T-cell (primary cell): ENCODE measurements at regions not wholly inside any gene's neighbourhood (a gene's known extent, or its start where the extent isn't known, plus 50 kb on each side); places are given as distances from the start of the nearest gene placed in this dataset.
"Not testable (repeated sequence)": the region's sequence is repeated elsewhere in the genome, so short reads cannot be mapped to it uniquely, and the experiment has no call there.

Source experiments
- ATAC-seq, 4 experiments: fragments of 200-7000 bp in 3 of 4; fragments of 150-1000 bp in 1 of 4; cut with Tn5 transposase; replicated peaks in 1 of 4; 1 replicate in 3 of 4; 2 replicates in 1 of 4; pipeline ENCODE4 v1.10.0; 2021; ENCODE audit warnings: moderate library complexity in 3 of 4, mild to moderate bottlenecking in 2 of 4, moderate number of reproducible peaks in 1 of 4
- CTCF ChIA-PET, 2 donors: fragments of 300-600 bp; sonication (Branson Sonifier 250); formaldehyde crosslinking; loops; one replicate each; lab custom pipeline; 2022; ENCODE audit warnings: antibody characterized with exemption in 2 of 2; lab: Charles Lee
- POLR2A ChIA-PET, 2 donors: fragments of 300-600 bp; sonication (Branson Sonifier 250); formaldehyde crosslinking; loops; one replicate each; lab custom pipeline; 2022; ENCODE audit warnings: antibody characterized with exemption in 2 of 2; lab: Charles Lee
- DNase-seq, 35 experiments: peaks; one replicate each; pipeline versions ENCODE4 v3.0.0 to v3.0.0-alpha.2; 2013 to 2023
- H3K27ac ChIP-seq: one replicate; pipeline ENCODE4 v1.5.1; 2013; ENCODE audit warnings: low read length
- H3K27me3 ChIP-seq, 2 experiments: replicated peaks in 1 of 2; 1 replicate in 1 of 2; 2 replicates in 1 of 2; pipeline versions ENCODE4 v1.6.1 to v1.7.0; 2013; ENCODE audit warnings: low read length in 1 of 2, mixed read lengths in 1 of 2; ENCODE audit not compliant: control insufficient read depth in 2 of 2, insufficient read depth in 2 of 2; ENCODE audit errors: extremely low read depth in 1 of 2
- H3K36me3 ChIP-seq, 2 donors: 1 replicate in 1 of 2; 2 replicates in 1 of 2; pipeline versions ENCODE4 v1.6.1 to v1.7.0; 2013; ENCODE audit warnings: low read length in 1 of 2; ENCODE audit not compliant: control insufficient read depth in 2 of 2, insufficient read depth in 1 of 2; ENCODE audit errors: extremely low read depth in 1 of 2
- H3K4me1 ChIP-seq, 2 experiments: 1 replicate in 1 of 2; 2 replicates in 1 of 2; pipeline versions ENCODE4 v1.6.1 to v1.7.0; 2013; ENCODE audit warnings: low read length in 2 of 2, mixed read lengths in 1 of 2; ENCODE audit not compliant: insufficient read depth in 2 of 2, control insufficient read depth in 1 of 2; ENCODE audit errors: extremely low read depth in 1 of 2
- H3K4me3 ChIP-seq, 2 donors: 1 replicate in 1 of 2; 2 replicates in 1 of 2; pipeline versions ENCODE4 v1.5.1 to v1.7.0; 2013; ENCODE audit warnings: mild to moderate bottlenecking in 2 of 2, low read length in 1 of 2, moderate library complexity in 1 of 2; ENCODE audit not compliant: control insufficient read depth in 1 of 2; ENCODE audit errors: extremely low read depth in 1 of 2
- H3K9me3 ChIP-seq: 2 replicates; pipeline ENCODE4 v1.7.0; 2013
- H3K27ac Mint-ChIP-seq, 2 donors: one replicate each; pipeline ENCODE4 v1.8.0; 2020 to 2021; ENCODE audit warnings: mild to moderate bottlenecking in 2 of 2, mixed read lengths in 2 of 2
- H3K27me3 Mint-ChIP-seq, 2 donors: one replicate each; pipeline ENCODE4 v1.8.0; 2021 to 2022; ENCODE audit warnings: mixed read lengths in 2 of 2
- H3K36me3 Mint-ChIP-seq: one replicate; pipeline ENCODE4 v1.8.0; 2021; ENCODE audit warnings: mixed read lengths
- H3K4me1 Mint-ChIP-seq, 3 donors: one replicate each; pipeline ENCODE4 v1.8.0; 2020 to 2022; ENCODE audit warnings: mixed read lengths in 3 of 3, mild to moderate bottlenecking in 1 of 3
- H3K4me3 Mint-ChIP-seq, 3 donors: one replicate each; pipeline ENCODE4 v1.8.0; 2020 to 2022; ENCODE audit warnings: mild to moderate bottlenecking in 3 of 3, mixed read lengths in 3 of 3, moderate library complexity in 3 of 3
- H3K9me3 Mint-ChIP-seq, 3 donors: one replicate each; pipeline ENCODE4 v1.8.0; 2020 to 2022; ENCODE audit warnings: mixed read lengths in 3 of 3
- WGBS: methylation state at CpG from one replicate; pipeline ENCODE4 v1.1.5; 2013; ENCODE audit warnings: missing lambda C conversion rate; ENCODE audit not compliant: insufficient coverage; 5-methylcytosine and 5-hydroxymethylcytosine counted together

- POLR2A ChIA-PET = no interaction called here
- no peaks in the 10 kb centered on the region for H3K4me1 ChIP-seq
- no peak overlapping the region for H3K27ac Mint-ChIP-seq
- H3K9me3 ChIP-seq = no peaks in the 10 kb centered on the region
- CTCF ChIA-PET = interaction anchor here in 1 of 2 donors (0.7 kb wide), 1 partner anchor 8 kb away, joined by 4 read pairs; no protein-coding TSS in a partner anchor
- no peaks in the 10 kb centered on the region for H3K27me3 ChIP-seq
- peaks cover 4 to 5% (median 4%) of the 10 kb centered on the region in 3 donors for H3K9me3 Mint-ChIP-seq
- H3K4me3 ChIP-seq = no peak overlapping the region
- H3K4me3 Mint-ChIP-seq = no peak overlapping the region
- H3K36me3 Mint-ChIP-seq = no peaks in the 10 kb centered on the region
- no peaks in the 10 kb centered on the region for H3K27me3 Mint-ChIP-seq
- 88% methylated on average over 2 of the region's 3 CpGs for WGBS
- H3K36me3 ChIP-seq = no peaks in the 10 kb centered on the region
- H3K27ac ChIP-seq = no peak overlapping the region
- ATAC-seq = no peak
- no peaks in the 10 kb centered on the region for H3K4me1 Mint-ChIP-seq
- no peak for DNase-seq
Measured at GRCh38 chr3:78101384-78101783, 1061.5 kb downstream of the ROBO2 start.

DNA sequence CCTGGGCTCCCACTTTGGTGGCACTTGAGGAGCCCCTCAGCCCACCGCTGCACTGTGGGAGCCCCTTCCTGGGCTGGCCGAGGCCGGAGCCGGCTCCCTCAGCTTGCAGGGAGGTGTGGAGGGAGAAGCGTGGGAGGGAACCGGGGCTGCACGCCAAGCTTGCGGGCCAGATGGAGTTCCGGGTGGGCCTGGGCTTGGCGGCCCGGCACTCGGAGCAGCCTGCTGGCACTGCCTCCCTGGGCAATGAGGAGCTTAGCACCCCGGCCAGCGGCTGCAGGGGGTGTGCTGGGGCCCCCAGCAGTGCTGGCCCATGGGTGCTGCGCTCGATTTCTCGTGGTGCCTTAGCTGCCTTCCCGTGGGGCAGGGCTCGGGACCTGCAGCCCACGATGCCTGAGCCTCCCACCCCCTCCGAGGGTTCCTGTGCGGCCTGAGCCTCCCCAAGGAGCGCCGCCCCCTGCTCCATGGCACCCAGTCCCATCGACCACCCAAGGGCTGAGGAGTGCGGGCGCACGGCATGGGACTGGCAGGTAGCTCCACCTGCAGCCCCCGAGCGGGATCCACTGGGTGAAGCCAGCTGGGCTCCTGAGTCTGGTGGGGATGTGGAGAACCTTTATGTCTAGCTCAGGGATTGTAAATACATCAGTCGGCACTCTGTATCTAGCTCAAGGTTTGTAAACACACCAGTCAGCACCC is 1068.5 kb downstream of the ROBO2 start:
- H3K27me3 Mint-ChIP-seq, H3K4me3 Mint-ChIP-seq, H3K4me1 Mint-ChIP-seq, H3K4me3 ChIP-seq, H3K27ac Mint-ChIP-seq, H3K36me3 Mint-ChIP-seq, H3K27me3 ChIP-seq, H3K4me1 ChIP-seq, H3K27ac ChIP-seq, DNase-seq, ATAC-seq, H3K36me3 ChIP-seq, POLR2A ChIA-PET, CTCF ChIA-PET, H3K9me3 ChIP-seq: not testable (repeated sequence)
- peaks cover 0 to 19% (median 17%) of the 10 kb centered on the region in 3 donors for H3K9me3 Mint-ChIP-seq
- WGBS = 96% methylated on average over 25 of the region's 31 CpGs

DNA sequence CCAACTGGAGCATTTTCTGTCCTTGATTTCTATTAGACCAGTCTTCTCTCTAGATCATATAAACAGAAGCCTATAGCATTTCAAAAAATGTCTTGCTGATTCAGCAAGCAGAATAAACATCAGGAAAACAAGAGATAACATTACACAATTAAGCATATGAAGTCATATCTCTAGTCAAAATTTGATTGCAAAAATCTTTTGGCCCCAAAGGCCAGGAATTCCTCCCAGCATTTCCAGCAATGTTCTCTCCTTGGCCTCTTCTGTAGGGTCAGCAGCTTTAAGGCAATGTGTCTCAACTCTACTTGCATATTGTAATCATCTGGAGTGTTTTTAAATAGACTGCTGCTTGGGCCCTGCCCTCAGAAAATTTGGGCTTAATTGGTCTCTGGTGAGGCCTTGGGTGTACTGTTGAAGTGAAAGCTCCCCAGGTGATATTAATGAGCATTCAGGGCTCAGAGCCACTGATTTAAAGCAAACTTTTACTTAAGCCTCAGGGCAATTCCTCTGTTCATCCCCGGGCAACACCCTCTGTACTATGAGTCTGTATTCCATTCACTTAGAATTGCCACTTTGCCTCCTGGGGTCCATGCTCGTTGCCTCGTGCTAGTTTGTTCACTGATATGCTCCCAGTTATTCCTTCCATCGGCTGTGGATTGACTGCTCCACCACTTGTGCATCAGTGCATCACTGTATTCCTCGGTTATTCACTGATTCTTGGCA is 1072.6 kb downstream of the ROBO2 start:
- no peak for ATAC-seq
- POLR2A ChIA-PET = no interaction called here

DNA sequence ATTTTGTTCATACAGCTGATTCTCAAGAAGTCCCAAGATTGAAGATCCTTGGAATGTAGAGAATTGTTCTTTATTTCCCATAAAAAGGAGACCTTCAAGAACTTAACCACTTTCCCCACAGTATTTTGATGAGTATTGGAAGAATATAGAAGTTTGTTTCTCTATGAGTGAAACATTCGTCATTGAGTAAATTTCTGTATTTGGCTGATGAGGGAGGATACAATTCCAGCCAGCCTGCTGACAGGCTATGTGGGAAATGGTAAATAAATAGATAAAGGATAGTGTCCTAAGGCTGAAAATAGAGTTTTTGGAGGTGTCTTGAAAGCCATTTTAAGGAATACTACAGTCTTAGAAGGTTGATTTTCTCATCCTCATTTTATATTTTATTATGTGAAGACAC is 1076.1 kb downstream of the ROBO2 start:
- POLR2A ChIA-PET = no interaction called here
- WGBS = 86% methylated on average over 1 of the region's 1 CpG
- no peaks in the 10 kb centered on the region for H3K36me3 ChIP-seq
- Mint-ChIP-seq H3K27ac (no peak overlapping the region), H3K27me3 (no peaks in the 10 kb centered on the region), H3K36me3 (no peaks in the 10 kb centered on the region), H3K9me3 (peaks cover 8 to 18% (median 11%) of the 10 kb centered on the region in 3 donors), H3K4me1 (no peaks in the 10 kb centered on the region), H3K4me3 (no peak overlapping the region)
- H3K4me1 ChIP-seq = no peaks in the 10 kb centered on the region
- ATAC-seq = no peak
- H3K4me3 ChIP-seq = no peak overlapping the region
- no peaks in the 10 kb centered on the region for H3K9me3 ChIP-seq
- no peak overlapping the region for H3K27ac ChIP-seq
- CTCF ChIA-PET = no interaction called here
- no peaks in the 10 kb centered on the region for H3K27me3 ChIP-seq
- no peak for DNase-seq

More for the DNA sequence above, 1072.6 kb downstream of the ROBO2 start:
- Mint-ChIP-seq H3K4me3 (no peak overlapping the region), H3K4me1 (no peaks in the 10 kb centered on the region), H3K27ac (no peak overlapping the region), H3K36me3 (no peaks in the 10 kb centered on the region), H3K9me3 (peaks cover 11 to 22% (median 15%) of the 10 kb centered on the region in 3 donors), H3K27me3 (no peaks in the 10 kb centered on the region)
- no peak overlapping the region for H3K4me3 ChIP-seq
- no peaks in the 10 kb centered on the region for H3K36me3 ChIP-seq
- CTCF ChIA-PET = interaction anchor here in 1 of 2 donors (0.7 kb wide), 1 partner anchor 1300 kb away, joined by 3 read pairs; no protein-coding TSS in a partner anchor
- H3K27me3 ChIP-seq = no peaks in the 10 kb centered on the region
- H3K4me1 ChIP-seq = no peaks in the 10 kb centered on the region
- no peaks in the 10 kb centered on the region for H3K9me3 ChIP-seq
- no peak for DNase-seq
- 68% methylated on average over 4 of the region's 5 CpGs for WGBS
- H3K27ac ChIP-seq = no peak overlapping the region

- CTCF ChIA-PET = no interaction called here
Measured at GRCh38 chr3:78116874-78117273, 1077.0 kb downstream of the ROBO2 start.

GRCh38 chr3:78123058-78123457 is 1083.2 kb downstream of the ROBO2 start:
- CTCF ChIA-PET = interaction anchor here in 1 of 2 donors (0.7 kb wide), 1 partner anchor 206 kb away, joined by 3 read pairs; no protein-coding TSS in a partner anchor
- no CpG with 5 or more reads among the region's 1 CpG for WGBS
- POLR2A ChIA-PET = no interaction called here
- Mint-ChIP-seq H3K27ac (no peak overlapping the region), H3K27me3 (no peaks in the 10 kb centered on the region), H3K4me3 (no peak overlapping the region), H3K36me3 (no peaks in the 10 kb centered on the region), H3K4me1 (no peaks in the 10 kb centered on the region), H3K9me3 (peaks cover 15 to 37% (median 23%) of the 10 kb centered on the region in 3 donors)
- Histone ChIP-seq H3K27ac (no peak overlapping the region), H3K27me3 (no peaks in the 10 kb centered on the region), H3K4me1 (no peaks in the 10 kb centered on the region), H3K4me3 (no peak overlapping the region), H3K36me3 (no peaks in the 10 kb centered on the region), H3K9me3 (peaks cover 2% of the 10 kb centered on the region)
- DNase-seq (no peak), ATAC-seq (no peak)

More at GRCh38 chr3:78116874-78117273, 1077.0 kb downstream of the ROBO2 start:
- WGBS = 67% methylated on average over 1 of the region's 2 CpGs
- no peaks in the 10 kb centered on the region for H3K9me3 ChIP-seq
- H3K9me3 Mint-ChIP-seq = peaks cover 8 to 11% (median 11%) of the 10 kb centered on the region in 3 donors
- H3K4me1 Mint-ChIP-seq = no peaks in the 10 kb centered on the region
- POLR2A ChIA-PET = no interaction called here
- DNase-seq (no peak), ATAC-seq (no peak)
- H3K27ac ChIP-seq = no peak overlapping the region
- no peaks in the 10 kb centered on the region for H3K36me3 Mint-ChIP-seq
- H3K27ac Mint-ChIP-seq = no peak overlapping the region
- no peaks in the 10 kb centered on the region for H3K36me3 ChIP-seq
- H3K27me3 Mint-ChIP-seq = no peaks in the 10 kb centered on the region
- no peaks in the 10 kb centered on the region for H3K4me1 ChIP-seq
- no peaks in the 10 kb centered on the region for H3K27me3 ChIP-seq
- H3K4me3 Mint-ChIP-seq = no peak overlapping the region
- no peak overlapping the region for H3K4me3 ChIP-seq
